ENCODE measurements at regions not wholly inside any gene's neighbourhood (a gene's known extent, or its start where the extent isn't known, plus 50 kb on each side); places are given as distances from the start of the nearest gene placed in this dataset.

DNA sequence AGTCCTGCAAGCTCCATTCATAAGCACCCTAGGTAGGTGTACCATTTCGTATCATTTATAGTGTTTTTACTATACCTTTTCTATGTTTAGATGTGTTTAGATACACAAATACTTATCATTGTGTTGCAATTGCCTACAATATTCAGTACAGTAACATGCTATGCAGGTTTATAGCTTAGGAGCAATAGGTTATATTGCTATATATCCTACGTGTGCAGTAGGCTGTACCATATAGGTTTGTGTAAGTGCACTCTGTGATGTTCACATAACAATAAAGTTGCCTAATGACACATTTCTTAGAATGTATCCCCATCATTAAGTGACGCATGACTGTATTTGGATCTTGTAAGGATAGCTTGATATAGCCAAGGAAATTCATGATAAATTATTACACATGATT is 88.6 kb upstream of the CDH20 start:
- Histone ChIP-seq H3K27me3 (ENCODE audit: control insufficient read depth, insufficient read depth, low read length) (no peaks in the 10 kb centered on the region), H2BK120ac (ENCODE audit: low read depth, low read length) (no peak overlapping the region), H4K91ac (ENCODE audit: insufficient read depth, low read depth, low read length) (no peak overlapping the region), H4K8ac (ENCODE audit: low read depth in 2 of 2, low read length in 2 of 2) (no peak overlapping the region), H3K36me3 (ENCODE audit: control insufficient read depth, insufficient read depth, low read length) (no peaks in the 10 kb centered on the region), H2BK15ac (ENCODE audit: low read depth, low read length) (no peak overlapping the region), H3K4ac (ENCODE audit: low read depth, low read length) (no peak overlapping the region), H2AK9ac (replicated peaks; ENCODE audit: low read depth, low read length, poor library complexity) (no peak overlapping the region), H3K79me1 (ENCODE audit: low read depth in 1 of 2, low read length in 2 of 2) (no peaks in the 10 kb centered on the region), H3K4me1 (ENCODE audit: control insufficient read depth, insufficient read depth, low read length) (no peaks in the 10 kb centered on the region), H3K23ac (ENCODE audit: low read depth, low read length) (no peak overlapping the region), H3K4me3 (ENCODE audit: insufficient read depth, low read depth, low read length) (no peak overlapping the region), H3K9me1 (ENCODE audit: insufficient read depth, low read length) (no peaks in the 10 kb centered on the region), H3K56ac (ENCODE audit: extremely low read depth, insufficient read depth, low read length) (no peak overlapping the region), H2BK5ac (ENCODE audit: low read depth, low read length, poor library complexity, severe bottlenecking) (no peak overlapping the region), H3K18ac (ENCODE audit: low read depth, low read length) (no peak overlapping the region), H2AK5ac (ENCODE audit: low read depth, low read length) (no peak overlapping the region), H2BK20ac (ENCODE audit: low read depth, low read length) (no peak overlapping the region), H3K27ac (ENCODE audit: insufficient read depth, low read length) (no peak overlapping the region), H4K20me1 (ENCODE audit: insufficient read depth, low read length) (no peaks in the 10 kb centered on the region), H4K5ac (ENCODE audit: low read depth, low read length) (no peak overlapping the region), H3K9ac (ENCODE audit: low read depth, low read length) (no peak overlapping the region), H3K4me2 (ENCODE audit: low read depth, low read length) (no peak overlapping the region), H3K14ac (replicated peaks; ENCODE audit: low read depth, low read length) (no peak overlapping the region), H3K9me3 (ENCODE audit: control insufficient read depth, insufficient read depth, low read length) (no peaks in the 10 kb centered on the region; the same call in 1 of the 2 replicates), H2AFZ (replicated peaks; ENCODE audit: low read length, poor library complexity) (no peak overlapping the region)
- intact Hi-C loops (cut with micrococcal nuclease), result no loop called here
- no peak for DNase-seq
- no CpG with 5 or more reads among the region's 3 CpGs for WGBS, 2 experiments (ENCODE audit: extremely low coverage in 2 of 2, insufficient read length in 1 of 2)
- in situ Hi-C loops (cut with MboI; ENCODE audit: low sequenced_read_pairs), result no loop called here
- ChIA-PET POLR2A (ENCODE audit: unreplicated experiment) (no interaction called here), CTCF (no interaction called here)
- no TSS peak for BruUV-seq (replicated peaks)
- dilution Hi-C loops (cut with HindIII; ENCODE audit: low sequenced_read_pairs, unreplicated experiment), result no loop called here
- ATAC-seq (ENCODE audit: low read depth), result no peak
- TF ChIP-seq CHD1 (IDR thresholded peaks at IDR 0.05; ENCODE audit: low read depth, low read length), result no peak
- TF ChIP-seq SMC3 (IDR thresholded peaks at IDR 0.05; ENCODE audit: low read depth, low read length), result no peak
- TF ChIP-seq RFX5 (IDR thresholded peaks at IDR 0.05; ENCODE audit: low read depth, low read length), result no peak
- TF ChIP-seq POLR2A (IDR thresholded peaks at IDR 0.05; ENCODE audit: low read depth, low read length), result no peak
- TF ChIP-seq, protein P1, sequence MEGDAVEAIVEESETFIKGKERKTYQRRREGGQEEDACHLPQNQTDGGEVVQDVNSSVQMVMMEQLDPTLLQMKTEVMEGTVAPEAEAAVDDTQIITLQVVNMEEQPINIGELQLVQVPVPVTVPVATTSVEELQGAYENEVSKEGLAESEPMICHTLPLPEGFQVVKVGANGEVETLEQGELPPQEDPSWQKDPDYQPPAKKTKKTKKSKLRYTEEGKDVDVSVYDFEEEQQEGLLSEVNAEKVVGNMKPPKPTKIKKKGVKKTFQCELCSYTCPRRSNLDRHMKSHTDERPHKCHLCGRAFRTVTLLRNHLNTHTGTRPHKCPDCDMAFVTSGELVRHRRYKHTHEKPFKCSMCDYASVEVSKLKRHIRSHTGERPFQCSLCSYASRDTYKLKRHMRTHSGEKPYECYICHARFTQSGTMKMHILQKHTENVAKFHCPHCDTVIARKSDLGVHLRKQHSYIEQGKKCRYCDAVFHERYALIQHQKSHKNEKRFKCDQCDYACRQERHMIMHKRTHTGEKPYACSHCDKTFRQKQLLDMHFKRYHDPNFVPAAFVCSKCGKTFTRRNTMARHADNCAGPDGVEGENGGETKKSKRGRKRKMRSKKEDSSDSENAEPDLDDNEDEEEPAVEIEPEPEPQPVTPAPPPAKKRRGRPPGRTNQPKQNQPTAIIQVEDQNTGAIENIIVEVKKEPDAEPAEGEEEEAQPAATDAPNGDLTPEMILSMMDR (conservative IDR thresholded peaks at IDR 0.05; ENCODE audit: low read depth, low read length), result no peak
- TF ChIP-seq CEBPB (IDR thresholded peaks at IDR 0.05; ENCODE audit: low read depth, low read length), result no peak

All from IMR-90 (cell line).